K562 (cell line): ENCODE measurements at regions not wholly inside any gene's neighbourhood (a gene's known extent, or its start where the extent isn't known, plus 50 kb on each side); places are given as distances from the start of the nearest gene placed in this dataset.

Experiments
- ARID1B ChIP-seq: fragments of 450-650 bp; IDR thresholded peaks from 2 replicates; pipeline ENCODE4 v1.6.1; 2016; ENCODE audit warnings: antibody characterized with exemption, mild to moderate bottlenecking, inconsistent platforms
- ARNT ChIP-seq, 2 experiments: fragments of 450-650 bp; IDR thresholded peaks; 2 replicates each; pipeline ENCODE4 v1.6.1; 2016; ENCODE audit warnings: mild to moderate bottlenecking in 1 of 2
- ATF1 ChIP-seq, 2 experiments: fragments of 450-650 bp in 1 of 2; IDR thresholded peaks; 2 replicates each; pipeline ENCODE4 v1.6.1; 2016; ENCODE audit warnings: missing compliant biosample characterization in 1 of 2, missing genetic modification characterization in 1 of 2
- ATF6 ChIP-seq: sonication (generic); formaldehyde crosslinking; IDR thresholded peaks from 2 replicates; pipeline ENCODE4 v1.4.0; 2020; ENCODE audit warnings: mild to moderate bottlenecking, missing genetic modification reagents
- CBX2 ChIP-seq: fragments of 200-600 bp; sonication (generic); IDR thresholded peaks from one replicate; pipeline ENCODE4 v1.6.1; 2012; ENCODE audit warnings: mild to moderate bottlenecking, low read length, inconsistent platforms; ENCODE audit not compliant: insufficient read depth, poor library complexity, severe bottlenecking
- FOXP4 ChIP-seq: sonication (generic); formaldehyde crosslinking; IDR thresholded peaks from 2 replicates; pipeline ENCODE4 v1.8.0; 2022; ENCODE audit warnings: mild to moderate bottlenecking, missing genetic modification reagents, borderline replicate concordance
- JUNB ChIP-seq: fragments of 450-650 bp; formaldehyde crosslinking; conservative IDR thresholded peaks from 2 replicates; pipeline ENCODE4 v1.4.0; 2020; ENCODE audit warnings: mild to moderate bottlenecking
- KDM2B ChIP-seq: fragments of 250-450 bp; sonication (Bioruptor Pico); IDR thresholded peaks from 2 replicates; pipeline ENCODE4 v1.8.0; 2021; ENCODE audit warnings: mild to moderate bottlenecking, moderate library complexity
- OTX1 ChIP-seq: fragments of 450-650 bp; formaldehyde crosslinking; IDR thresholded peaks from 2 replicates; pipeline ENCODE4 v1.4.0; 2022; ENCODE audit warnings: mild to moderate bottlenecking
- RCOR1 ChIP-seq, 2 experiments: IDR thresholded peaks; 2 replicates each; pipeline ENCODE4 v1.6.1; 2012; ENCODE audit warnings: low read depth in 2 of 2, low read length in 2 of 2, borderline replicate concordance in 1 of 2, improper control_type of control experiment in 1 of 2
- SPI1 ChIP-seq: IDR thresholded peaks from 2 replicates; pipeline ENCODE4 v1.6.1; 2011; ENCODE audit warnings: low read depth, low read length, control low read depth, borderline replicate concordance
- THRAP3 ChIP-seq: fragments of 450-650 bp; IDR thresholded peaks from 2 replicates; pipeline ENCODE4 v1.6.1; 2016; ENCODE audit warnings: mild to moderate bottlenecking, inconsistent platforms, borderline replicate concordance
- TSC22D4 ChIP-seq: fragments of 450-650 bp; IDR thresholded peaks from 2 replicates; pipeline ENCODE4 v1.6.1; 2016; ENCODE audit warnings: missing genetic modification characterization, missing biosample characterization, control low read depth
- ZNF217 ChIP-seq: sonication (generic); formaldehyde crosslinking; IDR thresholded peaks from 2 replicates; pipeline ENCODE4 v1.8.0; 2022; ENCODE audit warnings: mild to moderate bottlenecking, missing genetic modification reagents
- ZNF23 ChIP-seq: fragments of 250-450 bp; sonication (Bioruptor Pico); IDR thresholded peaks from 2 replicates; pipeline ENCODE4 v1.4.0; 2020; ENCODE audit warnings: mild to moderate bottlenecking
- ZNF3 ChIP-seq: fragments of 250-450 bp; sonication (Bioruptor Pico); IDR thresholded peaks from 2 replicates; pipeline ENCODE4 v1.5.0; 2021; ENCODE audit warnings: mild to moderate bottlenecking, moderate library complexity
- ZNF518B ChIP-seq: fragments of 250-450 bp; sonication (Bioruptor Pico); IDR thresholded peaks from 2 replicates; pipeline ENCODE4 v1.5.0; 2021; ENCODE audit warnings: mild to moderate bottlenecking, moderate library complexity
- ZNF717 ChIP-seq: fragments of 250-450 bp; sonication (Bioruptor Pico); IDR thresholded peaks from 2 replicates; pipeline ENCODE4 v1.5.0; 2021
- ZNF79 ChIP-seq: fragments of 250-450 bp; sonication (Bioruptor Pico); IDR thresholded peaks from 2 replicates; pipeline ENCODE4 v1.4.0; 2020; ENCODE audit warnings: low read depth, mild to moderate bottlenecking, moderate library complexity
- ZSCAN29 ChIP-seq: fragments of 450-650 bp; IDR thresholded peaks from 2 replicates; pipeline ENCODE4 v1.6.1; 2017
- TF ChIP-seq, protein P1 (sequence below): fragments of 250-450 bp; sonication (Bioruptor Pico); IDR thresholded peaks from 2 replicates; pipeline ENCODE4 v1.6.1; 2021; ENCODE audit warnings: mild to moderate bottlenecking

GRCh38 chr12:116360579-116361413, 83.3 kb upstream of the MED13L start (continued):
- TF ChIP-seq RCOR1 (IDR thresholded peaks at IDR 0.05; ENCODE audit: borderline replicate concordance in 1 of 2, low read depth in 2 of 2, low read length in 2 of 2) (peak; percentile 32 to 86; a peak in 1 of 4 replicates), ATF6 (CRISPR knock-in tag) (no peak), KDM2B (CRISPR knock-in tag) (no peak), THRAP3 (no peak), FOXP4 (CRISPR knock-in tag) (no peak), ZNF79 (CRISPR knock-in tag) (no peak), ZNF717 (no peak), ZNF23 (CRISPR knock-in tag) (no peak), ARNT (IDR thresholded peaks at IDR 0.05) (peak in 1 of 2 experiments; percentile 59; a peak in 1 of 4 replicates), ZNF3 (CRISPR knock-in tag) (no peak), JUNB (CRISPR knock-in tag) (no peak), ZSCAN29 (no peak), OTX1 (CRISPR knock-in tag) (no peak), SPI1 (0 out of 2 replicates have a peak, but pooled peaks have one; percentile 12), ATF1 (CRISPR knock-in tag; IDR thresholded peaks at IDR 0.05) (no peak), ATF1 (tag; IDR thresholded peaks at IDR 0.05) (peak; percentile 58), TSC22D4 (tag) (no peak), ZNF217 (no peak), CBX2 (no peak), ARID1B (peak; percentile 94), ZNF518B (CRISPR knock-in tag) (no peak)
- TF ChIP-seq, protein P1, sequence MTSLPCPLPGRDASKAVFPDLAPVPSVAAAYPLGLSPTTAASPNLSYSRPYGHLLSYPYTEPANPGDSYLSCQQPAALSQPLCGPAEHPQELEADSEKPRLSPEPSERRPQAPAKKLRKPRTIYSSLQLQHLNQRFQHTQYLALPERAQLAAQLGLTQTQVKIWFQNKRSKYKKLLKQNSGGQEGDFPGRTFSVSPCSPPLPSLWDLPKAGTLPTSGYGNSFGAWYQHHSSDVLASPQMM (CRISPR knock-in tag): no peak
